SK-N-MC (cell line): ENCODE measurements at regions not wholly inside any gene's neighbourhood (a gene's known extent, or its start where the extent isn't known, plus 50 kb on each side); places are given as distances from the start of the nearest gene placed in this dataset.

ENCODE experiments used
- EZH2 ChIP-seq: fragments of 200-600 bp; sonication (generic); IDR thresholded peaks from one replicate; pipeline ENCODE4 v1.6.1; 2017; ENCODE audit warnings: antibody characterized with exemption
- POLR2AphosphoS5 ChIP-seq: IDR thresholded peaks from 2 replicates; pipeline ENCODE4 v1.6.1; 2012; ENCODE audit warnings: mild to moderate bottlenecking, low read depth, low read length, borderline replicate concordance

GRCh38 chr9:26216702-26217101 is 538.5 kb upstream of the TUSC1 start:
- TF ChIP-seq POLR2AphosphoS5 (no peak), EZH2 (no peak)
